GM12878 (cell line): ENCODE measurements at regions not wholly inside any gene's neighbourhood (a gene's known extent, or its start where the extent isn't known, plus 50 kb on each side); places are given as distances from the start of the nearest gene placed in this dataset.

Experiments
- ATAC-seq: fragments of 200-7000 bp; cut with Tn5 transposase; 3 replicates; pipeline ENCODE4 v1.9.1; 2020; ENCODE audit warnings: mild to moderate bottlenecking, moderate library complexity
- BruUV-seq: library from RNA; stranded (reverse); fragments of 400-500 nt; replicated peaks from 2 replicates; lab custom pipeline; 2021; lab: Mats Ljungman, UMichigan
- CTCF ChIA-PET: fragments of 300-600 bp; sonication (Branson Sonifier 250); formaldehyde crosslinking; extraction: SDS; loops from one replicate; lab custom pipeline; 2021; ENCODE audit warnings: inconsistent platforms; lab: Yijun Ruan, JAX
- POLR2A ChIA-PET: fragments of 350-600 bp; formaldehyde crosslinking; extraction: SDS; loops from one replicate; lab custom pipeline; 2021; ENCODE audit warnings: inconsistent platforms; lab: Charles Lee
- RAD21 ChIA-PET: fragments of 300-600 bp; sonication (Branson Sonifier 250); formaldehyde crosslinking; loops from one replicate; lab custom pipeline; 2023; ENCODE audit warnings: antibody characterized with exemption; ENCODE audit not compliant: unreplicated experiment; lab: Charles Lee
- SMC1A ChIA-PET: fragments of 300-600 bp; sonication (Branson Sonifier 250); formaldehyde crosslinking; loops from one replicate; lab custom pipeline; 2023; ENCODE audit not compliant: unreplicated experiment, uncharacterized antibody; lab: Charles Lee
- DNase-seq: peaks from one replicate; pipeline ENCODE4 v3.0.0-alpha.2; 2011; ENCODE audit warnings: low read depth, low spot score
- FAIRE-seq: peaks from 3 replicates; lab custom pipeline; 2011; peaks lifted over from hg19 to GRCh38; lab: Jason Lieb, UNC
- H2AFZ ChIP-seq: 2 replicates; pipeline ENCODE4 v1.6.0; 2011; ENCODE audit warnings: low read depth, low read length, control low read depth; ENCODE audit not compliant: control insufficient read depth
- H3K27ac ChIP-seq: 2 replicates; pipeline ENCODE4 v1.5.1; 2011; ENCODE audit warnings: control low read depth; ENCODE audit not compliant: control insufficient read depth, insufficient read depth
- H3K27me3 ChIP-seq, 2 experiments: replicated peaks in 1 of 2; 2 replicates each; pipeline versions ENCODE4 v1.6.0 to v1.6.1; 2011; ENCODE audit warnings: low read length in 1 of 2; ENCODE audit not compliant: control insufficient read depth in 2 of 2, insufficient read depth in 2 of 2
- H3K36me3 ChIP-seq, 2 experiments: 2 replicates each; pipeline ENCODE4 v1.5.1; 2011; ENCODE audit warnings: low read length in 1 of 2; ENCODE audit not compliant: control insufficient read depth in 2 of 2, insufficient read depth in 2 of 2
- H3K4me1 ChIP-seq: 2 replicates; pipeline ENCODE4 v1.6.1; 2011; ENCODE audit warnings: mild to moderate bottlenecking, low read length, moderate library complexity, mixed read lengths; ENCODE audit not compliant: control insufficient read depth, insufficient read depth
- H3K4me2 ChIP-seq: 2 replicates; pipeline ENCODE4 v1.6.0; 2011; ENCODE audit warnings: control low read depth; ENCODE audit not compliant: control insufficient read depth, insufficient read depth
- H3K4me3 ChIP-seq: fragments of 200-600 bp; sonication (generic); 2 replicates; pipeline ENCODE4 v1.5.1; 2016
- H3K79me2 ChIP-seq: 2 replicates; pipeline ENCODE4 v1.6.0; 2011; ENCODE audit warnings: low read length; ENCODE audit not compliant: control insufficient read depth, insufficient read depth
- H3K9ac ChIP-seq: 2 replicates; pipeline ENCODE4 v1.8.0; 2011; ENCODE audit warnings: low read length, control low read depth, mixed read lengths; ENCODE audit not compliant: control insufficient read depth, insufficient read depth
- H3K9me3 ChIP-seq: replicated peaks from 3 replicates; pipeline ENCODE4 v1.5.1; 2011; ENCODE audit warnings: mild to moderate bottlenecking, low read length; ENCODE audit not compliant: control insufficient read depth, insufficient read depth
- H4K20me1 ChIP-seq: 2 replicates; pipeline ENCODE4 v1.6.0; 2011; ENCODE audit not compliant: control insufficient read depth, insufficient read depth
- CEBPB ChIP-seq, 2 experiments: fragments of 150-350 bp in 1 of 2; IDR thresholded peaks; 2 replicates each; pipeline ENCODE4 v1.6.1; 2012 to 2014; ENCODE audit warnings: low read depth in 2 of 2, low read length in 2 of 2, borderline replicate concordance in 1 of 2, inconsistent platforms in 1 of 2
- CHD2 ChIP-seq: IDR thresholded peaks from 2 replicates; pipeline ENCODE4 v1.6.1; 2011; ENCODE audit warnings: low read depth, low read length, improper control_type of control experiment, borderline replicate concordance
- CHD4 ChIP-seq: fragments of 200-600 bp; sonication (generic); IDR thresholded peaks from 2 replicates; pipeline ENCODE4 v1.6.1; 2016; ENCODE audit warnings: mild to moderate bottlenecking
- HCFC1 ChIP-seq: fragments of 150-350 bp; IDR thresholded peaks from 2 replicates; pipeline ENCODE4 v1.6.1; 2014; ENCODE audit warnings: low read length
- JUND ChIP-seq: IDR thresholded peaks from 2 replicates; pipeline ENCODE4 v1.6.1; 2012; ENCODE audit warnings: low read depth, mild to moderate bottlenecking, low read length, improper control_type of control experiment, moderate library complexity
- NR2C2 ChIP-seq: IDR thresholded peaks from 2 replicates; pipeline ENCODE4 v1.6.1; 2011; ENCODE audit warnings: borderline replicate concordance, low read depth; ENCODE audit not compliant: control insufficient read depth, insufficient read length
- RBBP5 ChIP-seq: fragments of 200-600 bp; sonication (generic); conservative IDR thresholded peaks from 2 replicates; pipeline ENCODE4 v1.6.1; 2016
- RELA ChIP-seq: fragments of 450-650 bp; IDR thresholded peaks from 2 replicates; pipeline ENCODE4 v1.8.0; 2014; ENCODE audit warnings: borderline replicate concordance; ENCODE audit not compliant: partially characterized antibody
- REST ChIP-seq: IDR thresholded peaks from 2 replicates; pipeline ENCODE4 v1.6.1; 2012; ENCODE audit warnings: mild to moderate bottlenecking, low read depth, low read length
- SIX5 ChIP-seq: IDR thresholded peaks from 2 replicates; pipeline ENCODE4 v1.6.1; 2011; ENCODE audit warnings: mild to moderate bottlenecking, low read depth, low read length, moderate library complexity; ENCODE audit not compliant: severe bottlenecking
- STAT3 ChIP-seq: IDR thresholded peaks from 2 replicates; pipeline ENCODE4 v1.6.1; 2011; ENCODE audit warnings: low read depth, low read length, improper control_type of control experiment
- TCF3 ChIP-seq: IDR thresholded peaks from 2 replicates; pipeline ENCODE4 v1.6.1; 2012; ENCODE audit warnings: low read depth, mild to moderate bottlenecking, low read length, borderline replicate concordance; ENCODE audit not compliant: insufficient read depth
- USF1 ChIP-seq: IDR thresholded peaks from 2 replicates; pipeline ENCODE4 v1.6.1; 2011; ENCODE audit warnings: borderline replicate concordance, low read depth, mild to moderate bottlenecking, moderate library complexity, mixed read lengths, low read length; ENCODE audit not compliant: insufficient read depth; ENCODE audit errors: extremely low read length
- ZSCAN29 ChIP-seq: fragments of 450-650 bp; IDR thresholded peaks from 2 replicates; pipeline ENCODE4 v1.6.1; 2017; ENCODE audit warnings: mild to moderate bottlenecking, moderate library complexity
- WGBS: methylation state at CpG from one replicate; pipeline ENCODE4 v1.1.6; 2016; ENCODE audit warnings: low lambda C conversion rate; ENCODE audit not compliant: insufficient replicate concordance, insufficient coverage; ENCODE audit errors: missing lambda C conversion rate; 5-methylcytosine and 5-hydroxymethylcytosine counted together
- in situ Hi-C: fragments of 300-500 bp; cut with MboI; formaldehyde crosslinking; loops from 9 replicates; pipeline ENCODE4 v1.14.3; 2018; ENCODE audit warnings: mixed read lengths
- intact Hi-C: fragments of 100-400 bp; cut with micrococcal nuclease; formaldehyde crosslinking; loops from one replicate; pipeline ENCODE4 v1.14.2; 2022; ENCODE audit not compliant: unreplicated experiment
- TF ChIP-seq, protein P1 (sequence below): fragments of 450-650 bp; IDR thresholded peaks from 2 replicates; pipeline ENCODE4 v1.6.1; 2014; ENCODE audit warnings: mild to moderate bottlenecking

GRCh38 chr13:34419025-34419424 is 523.0 kb upstream of the NBEA start:
- RAD21 ChIA-PET, result interaction anchor here (0.6 kb wide), 1 partner anchor 161 kb away, joined by 3 read pairs; no protein-coding TSS in a partner anchor
- CTCF ChIA-PET, result no interaction called here
- no peak overlapping the region for H3K27ac ChIP-seq

More at GRCh38 chr13:34419025-34419424, 523.0 kb upstream of the NBEA start:
- no peaks in the 10 kb centered on the region for H4K20me1 ChIP-seq
- H3K4me2 ChIP-seq, result no peak overlapping the region
- in situ Hi-C loops, result no loop called here
- no peaks in the 10 kb centered on the region for H3K36me3 ChIP-seq
- H2AFZ ChIP-seq, result no peak overlapping the region
- SMC1A ChIA-PET, result no interaction called here
- TF ChIP-seq ZSCAN29, result no peak
- TF ChIP-seq STAT3, result no peak
- TF ChIP-seq HCFC1, result no peak
- TF ChIP-seq CHD4, result no peak
- TF ChIP-seq USF1, result no peak
- no peak for TF ChIP-seq CHD2
- no peak for TF ChIP-seq SIX5
- TF ChIP-seq NR2C2, result no peak
- no peak for TF ChIP-seq CEBPB (IDR thresholded peaks at IDR 0.05; ENCODE audit: borderline replicate concordance in 1 of 2, low read depth in 2 of 2, low read length in 2 of 2)
- no peak for TF ChIP-seq RBBP5
- no peak for TF ChIP-seq REST
- TF ChIP-seq TCF3, result no peak
- TF ChIP-seq JUND, result no peak
- TF ChIP-seq RELA, result no peak
- TF ChIP-seq, protein P1, sequence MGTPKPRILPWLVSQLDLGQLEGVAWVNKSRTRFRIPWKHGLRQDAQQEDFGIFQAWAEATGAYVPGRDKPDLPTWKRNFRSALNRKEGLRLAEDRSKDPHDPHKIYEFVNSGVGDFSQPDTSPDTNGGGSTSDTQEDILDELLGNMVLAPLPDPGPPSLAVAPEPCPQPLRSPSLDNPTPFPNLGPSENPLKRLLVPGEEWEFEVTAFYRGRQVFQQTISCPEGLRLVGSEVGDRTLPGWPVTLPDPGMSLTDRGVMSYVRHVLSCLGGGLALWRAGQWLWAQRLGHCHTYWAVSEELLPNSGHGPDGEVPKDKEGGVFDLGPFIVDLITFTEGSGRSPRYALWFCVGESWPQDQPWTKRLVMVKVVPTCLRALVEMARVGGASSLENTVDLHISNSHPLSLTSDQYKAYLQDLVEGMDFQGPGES, result no peak
- WGBS, result 5% methylated on average over 5 of the region's 5 CpGs
- POLR2A ChIA-PET, result no interaction called here
- no peaks in the 10 kb centered on the region for H3K27me3 ChIP-seq
- no TSS peak for BruUV-seq
- no peak for ATAC-seq
- no peak overlapping the region for H3K4me3 ChIP-seq
- no peaks in the 10 kb centered on the region for H3K4me1 ChIP-seq
- H3K9me3 ChIP-seq, result no peaks in the 10 kb centered on the region
- no peak overlapping the region for H3K9ac ChIP-seq
- FAIRE-seq, result no peak
- intact Hi-C loops, result no loop called here
- no peak for DNase-seq
- H3K79me2 ChIP-seq, result no peaks in the 10 kb centered on the region
